IMR-90 (cell line): ENCODE measurements at regions not wholly inside any gene's neighbourhood (a gene's known extent, or its start where the extent isn't known, plus 50 kb on each side); places are given as distances from the start of the nearest gene placed in this dataset.

Experiments used
- ATAC-seq: fragments of 200-7000 bp; cut with Tn5 transposase; 2 replicates; pipeline ENCODE4 v1.9.1; 2020; ENCODE audit warnings: low read depth, mild to moderate bottlenecking, moderate library complexity
- BruUV-seq: library from RNA; stranded (reverse); fragments of 400-500 nt; replicated peaks from 2 replicates; lab custom pipeline; 2021; lab: Mats Ljungman, UMichigan
- CTCF ChIA-PET: fragments of 300-600 bp; formaldehyde crosslinking; extraction: SDS; loops from one replicate; lab custom pipeline; 2021; ENCODE audit warnings: antibody characterized with exemption; lab: Yijun Ruan, JAX
- POLR2A ChIA-PET: fragments of 300-600 bp; sonication (Branson Sonifier 250); formaldehyde crosslinking; loops from one replicate; lab custom pipeline; 2022; ENCODE audit warnings: antibody characterized with exemption; ENCODE audit not compliant: unreplicated experiment; lab: Charles Lee
- DNase-seq: peaks from one replicate; pipeline ENCODE4 v3.0.0; 2013
- H2AFZ ChIP-seq: replicated peaks from 2 replicates; pipeline ENCODE3; 2013; ENCODE audit warnings: low read length, mild to moderate bottlenecking; ENCODE audit not compliant: poor library complexity
- H2AK5ac ChIP-seq: 2 replicates; pipeline ENCODE4 v1.6.1; 2013; ENCODE audit warnings: low read depth, low read length, inconsistent platforms
- H2AK9ac ChIP-seq: replicated peaks from 2 replicates; pipeline ENCODE3; 2013; ENCODE audit warnings: mild to moderate bottlenecking, low read depth, low read length, moderate library complexity; ENCODE audit not compliant: poor library complexity
- H2BK120ac ChIP-seq: 2 replicates; pipeline ENCODE4 v1.6.1; 2013; ENCODE audit warnings: low read depth, low read length, inconsistent platforms
- H2BK15ac ChIP-seq: 3 replicates; pipeline ENCODE4 v1.6.1; 2013; ENCODE audit warnings: low read depth, low read length, inconsistent platforms
- H2BK20ac ChIP-seq: 2 replicates; pipeline ENCODE4 v1.6.1; 2013; ENCODE audit warnings: low read depth, mild to moderate bottlenecking, inconsistent platforms, low read length, moderate library complexity
- H2BK5ac ChIP-seq: 2 replicates; pipeline ENCODE4 v1.6.1; 2013; ENCODE audit warnings: mild to moderate bottlenecking, low read depth, low read length, inconsistent platforms; ENCODE audit not compliant: poor library complexity, severe bottlenecking
- H3K14ac ChIP-seq: replicated peaks from 2 replicates; pipeline ENCODE4 v1.6.1; 2013; ENCODE audit warnings: low read depth, low read length, inconsistent platforms
- H3K18ac ChIP-seq: 2 replicates; pipeline ENCODE4 v1.6.1; 2013; ENCODE audit warnings: low read depth, low read length, control low read depth
- H3K23ac ChIP-seq: 2 replicates; pipeline ENCODE4 v1.6.1; 2013; ENCODE audit warnings: low read depth, low read length, inconsistent platforms
- H3K27ac ChIP-seq: 2 replicates; pipeline ENCODE4 v1.5.1; 2013; ENCODE audit warnings: mild to moderate bottlenecking, control low read depth, low read length; ENCODE audit not compliant: insufficient read depth
- H3K27me3 ChIP-seq: 2 replicates; pipeline ENCODE4 v1.6.1; 2013; ENCODE audit warnings: low read length; ENCODE audit not compliant: control insufficient read depth, insufficient read depth
- H3K36me3 ChIP-seq: 2 replicates; pipeline ENCODE4 v1.6.1; 2013; ENCODE audit warnings: low read length, mixed read lengths; ENCODE audit not compliant: control insufficient read depth, insufficient read depth
- H3K4ac ChIP-seq: 2 replicates; pipeline ENCODE4 v1.6.1; 2013; ENCODE audit warnings: low read depth, low read length, inconsistent platforms
- H3K4me1 ChIP-seq: 2 replicates; pipeline ENCODE4 v1.6.1; 2013; ENCODE audit warnings: low read length, mixed read lengths; ENCODE audit not compliant: control insufficient read depth, insufficient read depth
- H3K4me2 ChIP-seq: 2 replicates; pipeline ENCODE4 v1.6.1; 2013; ENCODE audit warnings: low read depth, mild to moderate bottlenecking, control low read depth, low read length, moderate library complexity
- H3K4me3 ChIP-seq: 2 replicates; pipeline ENCODE4 v1.5.1; 2013; ENCODE audit warnings: low read depth, mild to moderate bottlenecking, control low read depth, low read length, moderate library complexity; ENCODE audit not compliant: insufficient read depth
- H3K56ac ChIP-seq: 2 replicates; pipeline ENCODE4 v1.6.1; 2013; ENCODE audit warnings: low read length, inconsistent platforms; ENCODE audit not compliant: insufficient read depth; ENCODE audit errors: extremely low read depth
- H3K79me1 ChIP-seq, 2 experiments: 2 replicates each; pipeline ENCODE4 v1.6.1; 2013; ENCODE audit warnings: low read length in 2 of 2, inconsistent platforms in 1 of 2, low read depth in 1 of 2
- H3K9ac ChIP-seq: 2 replicates; pipeline ENCODE4 v1.6.1; 2013; ENCODE audit warnings: low read depth, low read length, control low read depth
- H3K9me1 ChIP-seq: 2 replicates; pipeline ENCODE4 v1.6.1; 2013; ENCODE audit warnings: low read length, inconsistent platforms; ENCODE audit not compliant: insufficient read depth
- H3K9me3 ChIP-seq: 2 replicates; pipeline ENCODE4 v1.6.1; 2013; ENCODE audit warnings: low read length; ENCODE audit not compliant: control insufficient read depth, insufficient read depth
- H4K20me1 ChIP-seq: 2 replicates; pipeline ENCODE4 v1.6.1; 2013; ENCODE audit warnings: low read length, inconsistent platforms; ENCODE audit not compliant: insufficient read depth
- H4K5ac ChIP-seq: 2 replicates; pipeline ENCODE4 v1.6.1; 2013; ENCODE audit warnings: mild to moderate bottlenecking, low read depth, low read length, control low read depth
- H4K8ac ChIP-seq, 2 experiments: 2 replicates each; pipeline ENCODE4 v1.6.1; 2013; ENCODE audit warnings: low read depth in 2 of 2, low read length in 2 of 2, control low read depth in 1 of 2, inconsistent platforms in 1 of 2
- H4K91ac ChIP-seq: 2 replicates; pipeline ENCODE4 v1.6.1; 2013; ENCODE audit warnings: low read depth, low read length, inconsistent platforms; ENCODE audit not compliant: insufficient read depth
- BHLHE40 ChIP-seq: fragments of 150-350 bp; IDR thresholded peaks from 2 replicates; pipeline ENCODE4 v1.6.1; 2016; ENCODE audit warnings: mild to moderate bottlenecking, low read depth, low read length
- CTCF ChIP-seq: conservative IDR thresholded peaks from 2 replicates; pipeline ENCODE4 v1.5.1; 2012; ENCODE audit warnings: mild to moderate bottlenecking, low read depth, low read length, improper control_type of control experiment
- MAZ ChIP-seq: IDR thresholded peaks from 2 replicates; pipeline ENCODE4 v1.6.1; 2012; ENCODE audit warnings: low read depth, mild to moderate bottlenecking, low read length, improper control_type of control experiment, moderate library complexity, borderline replicate concordance
- POLR2A ChIP-seq: IDR thresholded peaks from 2 replicates; pipeline ENCODE4 v1.6.1; 2012; ENCODE audit warnings: mild to moderate bottlenecking, low read depth, low read length
- RCOR1 ChIP-seq: IDR thresholded peaks from 2 replicates; pipeline ENCODE4 v1.6.1; 2012; ENCODE audit warnings: mild to moderate bottlenecking, low read length, improper control_type of control experiment; ENCODE audit not compliant: insufficient replicate concordance
- RFX5 ChIP-seq: IDR thresholded peaks from 2 replicates; pipeline ENCODE4 v1.8.0; 2012; ENCODE audit warnings: low read depth, mild to moderate bottlenecking, low read length, moderate library complexity
- SMC3 ChIP-seq: fragments of 150-350 bp; IDR thresholded peaks from 2 replicates; pipeline ENCODE4 v1.6.1; 2016; ENCODE audit warnings: low read depth, mild to moderate bottlenecking, antibody characterized with exemption, low read length, moderate library complexity
- USF2 ChIP-seq: fragments of 150-350 bp; IDR thresholded peaks from 2 replicates; pipeline ENCODE4 v1.6.1; 2017; ENCODE audit warnings: mild to moderate bottlenecking, antibody characterized with exemption, low read length, low read depth
- WGBS, 2 experiments: methylation state at CpG; one replicate each; pipeline versions ENCODE4 v1.1.5 to v1.1.7; 2013; ENCODE audit warnings: missing lambda C conversion rate in 2 of 2; ENCODE audit not compliant: insufficient read length in 1 of 2; ENCODE audit errors: extremely low coverage in 2 of 2; 5-methylcytosine and 5-hydroxymethylcytosine counted together
- dilution Hi-C: fragments of 300-500 bp; cut with HindIII; formaldehyde crosslinking; loops from one replicate; pipeline ENCODE4 v1.14.3; 2018; ENCODE audit warnings: low sequenced_read_pairs; ENCODE audit not compliant: unreplicated experiment
- in situ Hi-C: fragments of 300-500 bp; cut with MboI; formaldehyde crosslinking; loops from 3 replicates; pipeline ENCODE4 v1.14.3; 2019; ENCODE audit warnings: low sequenced_read_pairs, inconsistent platforms, mixed read lengths
- intact Hi-C: fragments of 100-400 bp; cut with micrococcal nuclease; formaldehyde crosslinking; loops from 2 replicates; pipeline ENCODE4 v1.10.0; 2022

- Histone ChIP-seq H2BK5ac (no peak overlapping the region), H2BK15ac (no peak overlapping the region), H3K23ac (no peak overlapping the region), H2AK9ac (no peak overlapping the region), H4K91ac (no peak overlapping the region), H3K14ac (no peak overlapping the region), H2BK120ac (no peak overlapping the region), H3K27me3 (peaks cover 36% of the 10 kb centered on the region), H4K20me1 (no peaks in the 10 kb centered on the region), H3K27ac (no peak overlapping the region), H4K5ac (no peak overlapping the region), H3K4me1 (no peaks in the 10 kb centered on the region), H2AK5ac (no peak overlapping the region), H2AFZ (no peak overlapping the region), H3K9me1 (no peaks in the 10 kb centered on the region), H3K4me3 (no peak overlapping the region), H3K56ac (no peak overlapping the region), H3K79me1 (no peaks in the 10 kb centered on the region), H3K4me2 (no peak overlapping the region), H2BK20ac (no peak overlapping the region), H3K9me3 (no peaks in the 10 kb centered on the region), H3K4ac (no peak overlapping the region), H3K18ac (no peak overlapping the region), H4K8ac (no peak overlapping the region), H3K9ac (no peak overlapping the region), H3K36me3 (no peaks in the 10 kb centered on the region)
- intact Hi-C loops, result no loop called here
- ChIA-PET POLR2A (no interaction called here), CTCF (no interaction called here)
- no TSS peak for BruUV-seq
- DNase-seq (no peak), ATAC-seq (no peak)
- no peak for TF ChIP-seq RFX5
- TF ChIP-seq CTCF, result no peak
- no peak for TF ChIP-seq USF2
- no peak for TF ChIP-seq SMC3
- no peak for TF ChIP-seq BHLHE40
- no peak for TF ChIP-seq MAZ
- TF ChIP-seq POLR2A, result no peak
- TF ChIP-seq RCOR1, result no peak
- in situ Hi-C loops, result no loop called here
- dilution Hi-C loops, result no loop called here
- WGBS, 2 experiments, result 89 to 100% methylated on average over 1 of the region's 1 CpG
These were observed 97.3 kb upstream of the TNRC6C start for GRCh38 chr17:77861133-77861695.
